ENCODE measurements at regions not wholly inside any gene's neighbourhood (a gene's known extent, or its start where the extent isn't known, plus 50 kb on each side); places are given as distances from the start of the nearest gene placed in this dataset.

DNA sequence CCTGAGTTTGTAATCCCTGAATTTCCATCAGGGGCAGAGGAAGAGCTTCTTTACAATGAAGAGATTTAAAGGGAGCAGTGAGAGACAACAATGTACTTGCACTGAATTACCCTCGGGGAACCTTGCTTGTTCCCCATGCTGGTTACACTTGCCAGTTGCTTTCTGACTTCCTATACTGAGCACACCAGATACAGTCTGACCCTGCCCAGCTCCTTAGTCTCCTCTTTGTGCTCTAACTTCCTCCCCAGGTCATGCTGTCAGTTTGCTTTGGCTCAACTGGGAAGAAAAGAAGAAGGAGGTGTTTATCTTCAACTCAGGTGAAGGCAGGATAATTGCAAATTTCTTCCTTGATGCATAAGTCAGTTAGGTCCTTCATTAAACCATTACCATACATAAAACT, 658.4 kb downstream of the NYAP2 start:
- Histone ChIP-seq H3K27me3 (ENCODE audit: control insufficient read depth, insufficient read depth, low read length) (no peaks in the 10 kb centered on the region), H3K27ac (ENCODE audit: low read depth in 2 of 2, low read length in 2 of 2) (no peak overlapping the region), H3K36me3 (ENCODE audit: control insufficient read depth in 2 of 3, insufficient read depth in 3 of 3, low read length in 3 of 3) (no peaks in the 10 kb centered on the region), H3K4me3 (ENCODE audit: low read length in 3 of 3) (no peak overlapping the region), H3K4me1 (ENCODE audit: control insufficient read depth in 2 of 3, insufficient read depth in 2 of 3, low read depth in 1 of 3, low read length in 3 of 3) (no peaks in the 10 kb centered on the region), H3K9me3 (ENCODE audit: control insufficient read depth in 2 of 3, insufficient read depth in 1 of 3, low read length in 3 of 3) (no peaks in the 10 kb centered on the region), H3K9ac (ENCODE audit: low read length in 3 of 3) (no peak overlapping the region)
- FAIRE-seq (no peak), DNase-seq (no peak)
- TF ChIP-seq, protein P1, sequence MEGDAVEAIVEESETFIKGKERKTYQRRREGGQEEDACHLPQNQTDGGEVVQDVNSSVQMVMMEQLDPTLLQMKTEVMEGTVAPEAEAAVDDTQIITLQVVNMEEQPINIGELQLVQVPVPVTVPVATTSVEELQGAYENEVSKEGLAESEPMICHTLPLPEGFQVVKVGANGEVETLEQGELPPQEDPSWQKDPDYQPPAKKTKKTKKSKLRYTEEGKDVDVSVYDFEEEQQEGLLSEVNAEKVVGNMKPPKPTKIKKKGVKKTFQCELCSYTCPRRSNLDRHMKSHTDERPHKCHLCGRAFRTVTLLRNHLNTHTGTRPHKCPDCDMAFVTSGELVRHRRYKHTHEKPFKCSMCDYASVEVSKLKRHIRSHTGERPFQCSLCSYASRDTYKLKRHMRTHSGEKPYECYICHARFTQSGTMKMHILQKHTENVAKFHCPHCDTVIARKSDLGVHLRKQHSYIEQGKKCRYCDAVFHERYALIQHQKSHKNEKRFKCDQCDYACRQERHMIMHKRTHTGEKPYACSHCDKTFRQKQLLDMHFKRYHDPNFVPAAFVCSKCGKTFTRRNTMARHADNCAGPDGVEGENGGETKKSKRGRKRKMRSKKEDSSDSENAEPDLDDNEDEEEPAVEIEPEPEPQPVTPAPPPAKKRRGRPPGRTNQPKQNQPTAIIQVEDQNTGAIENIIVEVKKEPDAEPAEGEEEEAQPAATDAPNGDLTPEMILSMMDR (IDR thresholded peaks at IDR 0.05; ENCODE audit: borderline replicate concordance, extremely low read depth, insufficient read depth): no peak
- intact Hi-C loops (cut with DNase I): no loop called here

- H3K4me3 ChIP-seq (ENCODE audit: low read length in 3 of 3): no peak overlapping the region
- no peaks in the 10 kb centered on the region for H3K4me1 ChIP-seq (ENCODE audit: control insufficient read depth in 2 of 3, insufficient read depth in 2 of 3, low read depth in 1 of 3, low read length in 3 of 3)
- DNase-seq (no peak), FAIRE-seq (no peak)
- H3K27me3 ChIP-seq (ENCODE audit: control insufficient read depth, insufficient read depth, low read length): no peaks in the 10 kb centered on the region
- no peak overlapping the region for H3K27ac ChIP-seq (ENCODE audit: low read depth in 2 of 2, low read length in 2 of 2)
- intact Hi-C loops (cut with DNase I): no loop called here
- TF ChIP-seq, protein P1 (IDR thresholded peaks at IDR 0.05; ENCODE audit: borderline replicate concordance, extremely low read depth, insufficient read depth): no peak
- H3K9me3 ChIP-seq (ENCODE audit: control insufficient read depth in 2 of 3, insufficient read depth in 1 of 3, low read length in 3 of 3): no peaks in the 10 kb centered on the region
- H3K9ac ChIP-seq (ENCODE audit: low read length in 3 of 3): no peak overlapping the region
- no peaks in the 10 kb centered on the region for H3K36me3 ChIP-seq (ENCODE audit: control insufficient read depth in 2 of 3, insufficient read depth in 3 of 3, low read length in 3 of 3)
These were observed 657.9 kb downstream of the NYAP2 start for GRCh38 chr2:226057365-226057764.

DNA sequence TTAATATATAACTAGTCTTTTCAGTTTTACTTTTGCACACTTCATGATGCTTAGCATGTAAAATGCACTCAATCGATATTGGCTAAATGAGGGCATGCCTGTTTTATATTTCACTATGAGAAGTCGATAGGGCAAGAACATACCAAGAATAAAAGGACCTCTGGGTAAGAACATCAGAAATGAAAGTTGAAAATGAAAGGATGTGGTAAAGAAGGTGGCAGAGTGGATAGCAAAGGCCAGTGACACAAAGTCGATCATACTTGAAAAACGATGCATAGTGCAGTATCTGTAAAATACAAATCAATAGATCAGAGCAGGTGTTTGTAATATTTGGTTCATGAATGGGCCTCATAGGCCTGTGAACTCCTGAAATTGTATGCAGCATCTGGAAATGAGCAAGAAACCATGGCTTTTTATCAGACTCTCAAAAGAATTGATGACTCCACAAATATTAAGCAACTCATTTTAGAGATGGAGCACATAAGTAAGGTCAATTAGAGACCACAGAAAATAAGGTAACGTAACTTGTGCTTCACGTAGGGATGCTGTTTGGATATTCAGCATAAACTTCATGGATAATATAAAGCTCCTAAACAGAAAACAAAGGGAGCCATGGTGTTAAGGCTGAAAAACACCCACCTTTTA, 653.4 kb downstream of the NYAP2 start:
- H3K9me3 ChIP-seq (ENCODE audit: control insufficient read depth in 2 of 3, insufficient read depth in 1 of 3, low read length in 3 of 3): no peaks in the 10 kb centered on the region
- H3K4me3 ChIP-seq (ENCODE audit: low read length in 3 of 3): no peak overlapping the region
- no peak overlapping the region for H3K27ac ChIP-seq (ENCODE audit: low read depth in 2 of 2, low read length in 2 of 2)
- DNase-seq: no peak
- no peak overlapping the region for H3K9ac ChIP-seq (ENCODE audit: low read length in 3 of 3)
- TF ChIP-seq, protein P1 (IDR thresholded peaks at IDR 0.05; ENCODE audit: borderline replicate concordance, extremely low read depth, insufficient read depth): no peak
- no peaks in the 10 kb centered on the region for H3K27me3 ChIP-seq (ENCODE audit: control insufficient read depth, insufficient read depth, low read length)
- H3K4me1 ChIP-seq (ENCODE audit: control insufficient read depth in 2 of 3, insufficient read depth in 2 of 3, low read depth in 1 of 3, low read length in 3 of 3): no peaks in the 10 kb centered on the region
- FAIRE-seq: no peak
- H3K36me3 ChIP-seq (ENCODE audit: control insufficient read depth in 2 of 3, insufficient read depth in 3 of 3, low read length in 3 of 3): no peaks in the 10 kb centered on the region
- intact Hi-C loops (cut with DNase I): no loop called here

- no peak overlapping the region for H3K27ac ChIP-seq (ENCODE audit: low read depth in 2 of 2, low read length in 2 of 2)
- H3K4me3 ChIP-seq (ENCODE audit: low read length in 3 of 3): no peak overlapping the region
- H3K27me3 ChIP-seq (ENCODE audit: control insufficient read depth, insufficient read depth, low read length): no peaks in the 10 kb centered on the region
- TF ChIP-seq, protein P1 (IDR thresholded peaks at IDR 0.05; ENCODE audit: borderline replicate concordance, extremely low read depth, insufficient read depth): no peak
- no peak for FAIRE-seq
- no peaks in the 10 kb centered on the region for H3K9me3 ChIP-seq (ENCODE audit: control insufficient read depth in 2 of 3, insufficient read depth in 1 of 3, low read length in 3 of 3)
- no peak for DNase-seq
- H3K9ac ChIP-seq (ENCODE audit: low read length in 3 of 3): no peak overlapping the region
- intact Hi-C loops (cut with DNase I): no loop called here
- H3K4me1 ChIP-seq (ENCODE audit: control insufficient read depth in 2 of 3, insufficient read depth in 2 of 3, low read depth in 1 of 3, low read length in 3 of 3): no peaks in the 10 kb centered on the region
- no peaks in the 10 kb centered on the region for H3K36me3 ChIP-seq (ENCODE audit: control insufficient read depth in 2 of 3, insufficient read depth in 3 of 3, low read length in 3 of 3)
These were observed 651.3 kb downstream of the NYAP2 start for GRCh38 chr2:226050822-226051221.
